Frontal cortex (tissue), 3 donors: ENCODE measurements at regions not wholly inside any gene's neighbourhood (a gene's known extent, or its start where the extent isn't known, plus 50 kb on each side); places are given as distances from the start of the nearest gene placed in this dataset.
"Not testable (repeated sequence)": the region's sequence is repeated elsewhere in the genome, so short reads cannot be mapped to it uniquely, and the experiment has no call there.

Source experiments
- DNase-seq, 2 donors: peaks; one replicate each; pipeline ENCODE4 v3.0.0; 2012; ENCODE audit warnings: low spot score in 2 of 2
- FAIRE-seq: peaks from 2 replicates; lab custom pipeline; 2012; peaks lifted over from hg19 to GRCh38; lab: Jason Lieb, UNC
- donor health status: control.
- donor health status: control.
- donor health status: control.

GRCh38 chr3:72082776-72083462 lies 298.0 kb upstream of the PROK2 start:
- no peak for FAIRE-seq
- no peak for DNase-seq

- no peak for FAIRE-seq
- DNase-seq = no peak
Observed at GRCh38 chr3:72082186-72082715, 297.3 kb upstream of the PROK2 start.

- FAIRE-seq (no peak), DNase-seq (no peak)
Observed at GRCh38 chr3:72081471-72082185, 296.7 kb upstream of the PROK2 start.

DNA sequence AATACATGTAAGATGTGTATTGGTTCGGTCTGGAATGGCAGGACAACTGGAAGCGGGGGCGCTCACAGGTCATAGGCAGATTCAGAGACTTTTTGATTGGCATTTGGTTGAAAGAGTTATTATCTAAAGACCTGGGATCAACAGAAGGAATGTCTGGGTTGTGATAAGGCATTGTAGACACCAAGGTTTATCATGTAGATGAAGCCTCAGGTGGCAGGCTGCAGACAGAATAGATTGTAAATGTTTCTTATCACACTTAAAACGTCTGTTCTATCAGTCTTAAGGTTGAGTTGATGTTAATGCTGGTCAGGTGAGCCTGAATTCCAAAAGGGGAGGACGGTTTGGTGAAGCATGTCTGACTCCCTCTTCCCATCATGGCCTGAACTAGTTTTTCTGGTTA lies 295.9 kb upstream of the PROK2 start:
- FAIRE-seq = no peak
- DNase-seq = no peak

- DNase-seq (no peak), FAIRE-seq (no peak)
Observed at GRCh38 chr3:72080095-72080494, 295.1 kb upstream of the PROK2 start.

GRCh38 chr3:72079369-72079872 lies 294.5 kb upstream of the PROK2 start:
- FAIRE-seq (no peak), DNase-seq (no peak)

DNA sequence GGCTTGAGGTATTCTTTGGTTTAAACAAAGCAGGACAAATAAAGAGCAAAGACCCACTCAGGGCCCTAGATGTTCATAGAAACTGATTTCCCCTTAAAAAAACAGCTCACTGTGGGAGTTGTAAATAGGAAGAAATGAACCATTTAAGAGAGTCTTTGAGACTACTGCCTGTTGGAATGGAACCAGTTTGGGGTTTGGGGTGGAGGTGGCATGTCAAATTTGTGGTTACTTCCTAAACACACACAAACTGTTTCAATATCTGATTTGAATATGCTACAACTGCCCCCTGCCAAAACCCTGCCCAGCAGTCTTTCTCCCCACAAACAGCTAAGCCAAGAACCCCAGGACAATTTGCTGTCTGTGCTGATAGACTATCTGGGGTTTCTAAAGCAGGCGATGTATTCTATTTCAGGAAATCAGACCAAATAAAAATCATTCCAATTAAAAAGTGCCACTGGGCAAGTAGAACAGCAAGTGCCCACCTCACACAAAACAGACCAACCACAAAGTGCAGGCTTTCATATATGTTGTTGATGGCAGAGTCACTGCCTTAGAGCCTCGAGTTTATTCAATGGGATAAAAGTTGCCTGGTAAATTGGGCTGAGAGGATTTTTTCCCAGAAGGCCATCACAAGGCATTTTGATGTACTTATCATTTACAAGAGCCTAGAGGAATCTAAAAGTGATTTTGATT lies 293.9 kb upstream of the PROK2 start:
- no peak for DNase-seq
- FAIRE-seq = no peak

GRCh38 chr3:72077473-72078259 lies 292.7 kb upstream of the PROK2 start:
- FAIRE-seq (no peak), DNase-seq (no peak)

DNA sequence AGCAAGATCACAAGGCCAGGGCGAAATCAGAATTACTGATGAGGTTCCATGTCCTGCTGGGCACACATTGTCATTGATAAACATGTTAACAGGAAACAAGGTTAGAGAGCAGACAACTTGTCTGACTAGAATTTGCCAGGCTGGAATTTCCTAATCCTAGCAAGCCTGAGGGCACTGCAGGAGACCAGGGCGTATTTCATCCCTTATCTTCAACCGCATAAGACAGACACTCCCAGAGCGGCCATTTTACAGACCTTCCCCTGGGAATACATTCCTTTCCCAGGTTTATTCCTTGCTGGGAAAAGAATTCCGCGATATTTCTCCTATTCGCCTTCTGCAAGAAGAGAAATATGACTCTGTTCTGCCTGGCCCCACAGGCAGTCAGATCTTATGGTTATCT lies 290.9 kb upstream of the PROK2 start:
- FAIRE-seq, DNase-seq: not testable (repeated sequence)

- DNase-seq (no peak), FAIRE-seq (no peak)
Observed at GRCh38 chr3:72071624-72072023, 286.7 kb upstream of the PROK2 start.

DNA sequence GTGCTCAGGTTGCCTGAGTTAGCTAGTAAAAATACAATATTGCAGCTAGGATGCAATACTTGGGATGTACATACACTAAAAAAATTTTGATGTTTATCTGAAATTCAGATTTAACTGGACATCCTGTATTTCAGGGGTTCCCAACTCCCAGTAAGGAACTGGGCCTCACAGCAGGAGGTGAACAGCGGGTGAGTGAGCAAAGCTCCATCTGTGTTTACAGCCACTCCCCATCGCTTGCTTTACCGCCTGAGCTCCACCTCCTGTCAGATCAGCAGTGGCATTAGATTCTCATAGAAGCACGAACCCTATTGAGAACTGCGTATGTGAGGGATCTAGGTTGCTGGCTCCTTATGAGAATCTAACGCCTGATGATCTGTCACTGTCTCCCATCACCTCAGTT lies 285.1 kb upstream of the PROK2 start:
- DNase-seq (no peak), FAIRE-seq (no peak)

- no peak for DNase-seq
- FAIRE-seq = no peak
Observed at GRCh38 chr3:72069543-72069942, 284.6 kb upstream of the PROK2 start.

- FAIRE-seq = no peak
Observed at GRCh38 chr3:72068621-72069020, 283.7 kb upstream of the PROK2 start.

GRCh38 chr3:72067721-72068120 lies 282.8 kb upstream of the PROK2 start:
- no peak for FAIRE-seq
- no peak for DNase-seq

More at GRCh38 chr3:72068621-72069020, 283.7 kb upstream of the PROK2 start:
- DNase-seq = no peak

GRCh38 chr3:72065872-72066641 lies 281.1 kb upstream of the PROK2 start:
- DNase-seq (no peak), FAIRE-seq (no peak)

DNA sequence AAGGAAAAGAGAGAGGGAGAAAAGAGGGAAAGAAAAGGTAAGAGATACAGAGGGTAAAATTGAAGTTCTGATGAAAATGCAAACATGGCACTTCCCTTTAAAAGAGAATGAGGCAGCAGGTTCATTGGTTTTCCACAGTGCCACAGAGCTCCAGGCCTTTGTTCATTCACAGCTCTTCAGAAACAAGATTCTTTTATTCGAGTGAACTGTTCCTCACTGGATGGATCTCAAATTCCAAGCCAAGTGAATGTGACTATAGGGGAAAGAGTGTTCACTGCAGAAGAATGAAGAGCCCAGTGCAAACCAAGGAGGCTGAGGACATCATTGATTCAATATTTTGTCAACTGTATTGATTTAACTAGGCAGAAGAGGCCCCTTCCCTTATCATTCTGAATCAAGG lies 280.3 kb upstream of the PROK2 start:
- DNase-seq (peak in 1 of 2 donors; percentile 16), FAIRE-seq (peak; percentile 24)

- FAIRE-seq = not testable (repeated sequence)
Observed at GRCh38 chr3:72064727-72065126, 279.8 kb upstream of the PROK2 start.

GRCh38 chr3:72062017-72062416 lies 277.1 kb upstream of the PROK2 start:
- FAIRE-seq = no peak
- no peak for DNase-seq

More at GRCh38 chr3:72064727-72065126, 279.8 kb upstream of the PROK2 start:
- DNase-seq = not testable (repeated sequence)

DNA sequence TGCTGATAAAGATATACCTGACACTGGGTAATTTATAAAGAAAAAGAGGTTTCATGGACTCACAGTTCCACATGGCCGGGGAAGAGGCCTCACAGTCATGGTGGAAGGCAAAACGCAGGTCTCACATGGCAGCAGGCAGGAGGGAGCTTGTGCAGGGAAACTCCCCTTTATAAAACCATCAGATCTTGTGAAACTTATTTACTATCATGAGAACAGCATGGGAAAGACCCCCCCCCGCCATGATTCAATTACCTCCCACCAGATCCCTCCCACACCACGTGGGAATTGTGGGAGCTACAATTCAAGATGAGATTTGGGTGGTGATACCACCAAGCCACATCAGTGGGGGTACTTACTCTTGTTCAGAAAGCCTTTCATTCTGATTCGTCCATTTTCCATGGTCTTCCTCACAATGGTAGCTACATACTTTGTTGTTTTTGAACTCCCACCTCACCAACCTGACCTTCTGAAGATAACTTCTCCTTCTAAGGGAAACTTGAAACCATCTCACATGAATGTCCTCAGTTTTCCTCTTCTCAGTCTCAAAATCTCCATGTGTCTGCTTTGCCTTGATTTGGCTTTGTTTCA lies 275.6 kb upstream of the PROK2 start:
- DNase-seq = no peak
- FAIRE-seq = no peak
